Transverse colon (tissue), 3 donors: ENCODE measurements at regions not wholly inside any gene's neighbourhood (a gene's known extent, or its start where the extent isn't known, plus 50 kb on each side); places are given as distances from the start of the nearest gene placed in this dataset.

ENCODE experiments used
- EP300 ChIP-seq: sonication (generic); formaldehyde crosslinking; IDR thresholded peaks from one replicate; pipeline ENCODE4 v1.6.1; 2017; ENCODE audit warnings: antibody characterized with exemption, low read depth
- POLR2A ChIP-seq: fragments of 450-650 bp; IDR thresholded peaks from one replicate; pipeline ENCODE4 v1.6.1; 2016; ENCODE audit warnings: antibody characterized with exemption, mild to moderate bottlenecking, moderate library complexity
- TF ChIP-seq, protein P1 (sequence below), 5 experiments: fragments of 200-600 bp in 3 of 5; fragments of 450-650 bp in 2 of 5; sonication (generic) in 3 of 5; IDR thresholded peaks; 1 replicate in 2 of 5; 2 replicates in 3 of 5; pipeline ENCODE4 v1.5.1; 2016 to 2017; ENCODE audit warnings: antibody characterized with exemption in 5 of 5, inconsistent platforms in 3 of 5, mild to moderate bottlenecking in 2 of 5, moderate library complexity in 1 of 5

DNA sequence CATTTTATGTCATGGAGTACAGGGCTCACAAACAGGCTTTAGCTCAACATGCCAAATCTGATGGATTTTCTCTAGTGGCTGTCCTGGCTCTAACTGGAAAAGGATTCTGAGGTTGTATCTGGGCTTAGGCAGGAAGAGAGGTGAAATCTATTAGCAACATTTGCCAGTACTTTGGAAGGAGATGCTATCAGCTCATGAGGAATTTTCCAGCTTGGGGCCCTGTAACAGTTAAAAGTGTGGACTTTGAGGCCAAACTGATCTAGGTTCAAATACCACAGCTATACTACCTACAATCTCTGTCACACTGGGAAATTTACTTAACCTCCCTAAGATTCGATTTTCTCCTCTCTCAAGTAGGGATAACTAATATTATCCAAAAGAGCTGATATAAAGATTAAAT is 119.0 kb upstream of the HCCS start:
- TF ChIP-seq, protein P1, sequence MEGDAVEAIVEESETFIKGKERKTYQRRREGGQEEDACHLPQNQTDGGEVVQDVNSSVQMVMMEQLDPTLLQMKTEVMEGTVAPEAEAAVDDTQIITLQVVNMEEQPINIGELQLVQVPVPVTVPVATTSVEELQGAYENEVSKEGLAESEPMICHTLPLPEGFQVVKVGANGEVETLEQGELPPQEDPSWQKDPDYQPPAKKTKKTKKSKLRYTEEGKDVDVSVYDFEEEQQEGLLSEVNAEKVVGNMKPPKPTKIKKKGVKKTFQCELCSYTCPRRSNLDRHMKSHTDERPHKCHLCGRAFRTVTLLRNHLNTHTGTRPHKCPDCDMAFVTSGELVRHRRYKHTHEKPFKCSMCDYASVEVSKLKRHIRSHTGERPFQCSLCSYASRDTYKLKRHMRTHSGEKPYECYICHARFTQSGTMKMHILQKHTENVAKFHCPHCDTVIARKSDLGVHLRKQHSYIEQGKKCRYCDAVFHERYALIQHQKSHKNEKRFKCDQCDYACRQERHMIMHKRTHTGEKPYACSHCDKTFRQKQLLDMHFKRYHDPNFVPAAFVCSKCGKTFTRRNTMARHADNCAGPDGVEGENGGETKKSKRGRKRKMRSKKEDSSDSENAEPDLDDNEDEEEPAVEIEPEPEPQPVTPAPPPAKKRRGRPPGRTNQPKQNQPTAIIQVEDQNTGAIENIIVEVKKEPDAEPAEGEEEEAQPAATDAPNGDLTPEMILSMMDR (IDR thresholded peaks at IDR 0.05): no peak
- TF ChIP-seq POLR2A: no peak
- TF ChIP-seq EP300: no peak
